ENCODE measurements at regions not wholly inside any gene's neighbourhood (a gene's known extent, or its start where the extent isn't known, plus 50 kb on each side); places are given as distances from the start of the nearest gene placed in this dataset.
"Not testable (repeated sequence)": the region's sequence is repeated elsewhere in the genome, so short reads cannot be mapped to it uniquely, and the experiment has no call there.

DNA sequence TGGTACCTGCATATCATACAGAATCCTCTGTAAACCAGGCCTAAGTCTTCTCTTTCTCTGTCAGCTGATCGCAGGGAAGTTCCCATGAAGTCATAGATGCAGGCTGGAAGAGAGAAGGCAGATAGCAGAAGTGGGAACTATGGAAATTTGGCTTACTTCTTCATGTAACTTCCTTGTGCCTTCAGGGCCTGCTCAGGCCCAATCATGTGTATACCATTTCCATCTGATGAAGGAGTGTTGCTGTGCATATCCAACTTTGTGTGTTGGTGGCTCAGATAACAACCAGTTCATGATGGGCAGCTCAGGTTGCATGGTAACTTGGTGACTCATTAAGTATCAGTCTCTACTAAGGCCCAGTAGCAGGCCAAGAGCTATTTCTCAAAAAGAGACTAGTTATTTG is 53.1 kb upstream of the CEP295 start:
- DNase-seq = peak; percentile 85 to 87

DNA sequence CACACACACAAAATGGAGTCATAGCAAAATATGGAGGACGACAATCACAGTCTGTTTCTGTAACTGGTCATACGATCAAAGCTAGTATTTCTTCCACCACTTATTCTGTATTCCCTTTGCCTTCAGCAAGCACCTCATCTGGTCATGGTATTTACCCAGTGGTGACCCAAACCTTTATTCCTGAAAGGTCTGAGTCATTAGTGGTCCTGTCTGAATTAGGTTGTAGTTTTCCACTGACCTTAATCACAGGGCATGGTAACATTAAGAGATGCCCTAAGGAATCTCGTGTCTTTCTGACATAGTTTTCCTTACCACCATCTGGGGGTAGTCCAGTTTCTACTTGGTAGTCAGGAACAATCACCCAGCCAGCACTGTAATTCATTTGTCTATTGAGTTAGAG is 54.8 kb upstream of the CEP295 start:
- DNase-seq = no peak

DNA sequence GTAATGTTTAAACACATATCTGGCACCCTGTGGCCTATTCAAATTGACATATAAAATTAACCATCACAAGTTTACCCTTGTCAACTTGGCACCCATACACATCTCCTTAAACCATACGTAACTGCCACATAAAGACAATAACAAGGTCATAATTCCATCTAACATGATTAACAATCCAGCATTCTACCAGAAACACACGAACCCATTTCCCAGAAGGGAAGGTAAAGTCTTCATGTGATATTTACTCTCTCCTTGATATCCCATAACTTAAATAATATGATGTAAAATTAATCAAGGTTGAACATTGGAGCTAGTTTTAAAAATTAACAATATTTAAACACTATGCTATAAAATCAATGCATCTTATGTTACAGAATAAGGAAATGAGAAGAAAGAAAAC is 55.2 kb upstream of the CEP295 start:
- DNase-seq = no peak

DNA sequence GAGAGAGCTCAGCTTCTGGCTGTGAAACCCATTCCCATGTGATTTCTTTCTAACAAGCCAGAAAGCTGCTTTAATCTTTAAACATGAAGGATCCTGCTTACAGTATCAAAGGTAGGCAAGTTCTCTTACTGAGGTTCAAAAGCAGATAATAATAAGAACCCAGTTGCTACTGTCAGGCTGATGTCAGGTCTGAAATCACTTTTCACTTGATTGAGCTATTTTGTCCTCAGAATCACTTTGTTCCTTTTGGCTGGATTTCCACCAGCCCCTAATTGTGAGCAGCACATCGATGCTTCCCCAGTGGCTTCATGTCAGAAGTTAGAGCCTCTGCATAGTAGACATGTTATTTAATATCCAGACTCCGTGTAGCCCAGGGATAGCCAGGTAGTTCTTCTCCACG is 55.8 kb upstream of the CEP295 start:
- no peak for DNase-seq

DNA sequence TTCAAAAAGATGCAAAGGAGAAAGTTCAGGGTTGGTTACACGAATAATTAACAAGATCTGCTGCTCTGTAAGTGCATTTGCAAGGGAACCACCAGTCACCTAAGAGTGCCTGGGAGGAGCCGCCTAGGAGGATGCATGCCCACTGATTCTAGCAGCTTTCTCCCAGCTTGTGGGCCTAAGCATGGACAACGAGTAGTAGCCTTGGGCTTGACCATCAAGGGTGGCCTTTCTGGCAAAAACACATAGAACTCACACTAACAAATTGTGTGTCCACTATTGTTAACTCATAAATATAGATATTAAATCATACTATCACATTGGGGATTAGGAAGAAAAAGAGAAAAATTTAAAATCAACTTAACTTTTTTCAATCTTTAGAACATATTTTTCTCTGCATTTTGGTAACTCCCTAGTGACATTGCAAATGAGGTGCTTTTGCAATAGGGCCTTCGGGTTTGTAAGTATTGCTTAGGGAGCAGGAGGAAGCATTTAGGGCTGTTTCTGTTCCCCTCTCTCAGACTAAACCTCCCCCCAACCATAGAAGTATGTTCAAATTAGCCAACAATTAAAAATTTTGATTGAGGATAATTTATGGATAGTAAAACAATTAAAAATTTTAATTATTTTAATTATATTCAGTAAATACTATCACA is 57.3 kb upstream of the CEP295 start:
- DNase-seq = peak; percentile 81 to 82

DNA sequence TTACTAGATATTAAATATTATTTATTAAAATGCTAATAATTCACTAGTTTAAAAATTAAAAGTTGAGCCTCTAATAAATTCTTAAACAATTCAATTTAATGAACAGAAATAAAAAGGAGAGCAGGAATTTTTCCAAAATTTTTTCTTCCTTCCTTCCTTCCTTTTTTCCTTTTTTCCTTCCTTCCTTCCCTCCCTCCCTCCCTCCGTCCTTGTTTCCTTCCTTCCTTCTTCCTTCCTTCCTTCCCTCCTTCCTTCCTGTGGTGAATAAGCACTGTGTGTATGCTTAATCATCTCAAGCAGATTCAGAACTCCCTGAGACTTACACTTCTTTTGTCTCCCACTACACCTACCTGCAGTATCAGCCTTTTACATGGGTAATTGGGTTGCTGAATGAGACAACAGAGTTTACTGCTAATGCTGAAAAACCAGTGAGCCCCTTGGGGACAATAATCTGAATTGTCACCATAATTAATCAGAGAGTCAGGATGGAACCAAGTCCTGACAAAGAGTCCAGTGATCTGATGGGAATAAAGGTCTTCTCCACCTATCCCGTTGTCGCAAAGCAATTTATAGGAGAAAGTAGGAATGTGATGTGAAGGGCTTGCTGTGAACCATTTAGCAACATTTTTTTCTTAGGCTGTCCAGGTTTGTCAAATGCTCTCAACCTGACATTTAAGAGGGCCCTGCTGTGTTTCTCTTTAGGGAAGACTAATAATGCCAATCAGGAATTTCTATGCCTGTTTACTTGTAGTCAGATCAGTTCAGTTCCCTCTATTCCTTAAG is 58.1 kb upstream of the CEP295 start:
- DNase-seq = no peak

DNA sequence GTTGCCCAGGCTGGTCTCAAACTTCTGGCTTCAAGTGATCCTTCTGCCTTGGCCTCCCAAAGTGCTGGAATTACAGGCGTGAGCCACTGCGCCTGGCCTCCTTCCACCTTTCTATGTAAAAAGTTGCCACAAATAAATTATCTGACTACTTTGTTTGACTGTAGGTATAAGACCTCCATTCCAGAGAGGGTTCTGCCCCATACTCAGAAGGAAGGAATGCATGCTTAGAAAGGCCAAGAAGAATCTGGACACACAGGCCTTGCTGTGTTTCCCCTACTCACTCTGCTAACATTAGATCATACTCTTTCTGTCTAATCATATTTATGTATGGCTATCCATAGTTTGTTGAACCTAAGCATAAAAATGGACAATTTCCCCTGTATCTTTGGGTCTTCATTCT is 53.0 kb upstream of the SMCO4 start:
- not testable (repeated sequence) for DNase-seq

Measured in inflammatory macrophage (primary cell).